CD4-positive, alpha-beta T cell treated with Interleukin-15 for 1 hour (primary cell): ENCODE measurements at regions not wholly inside any gene's neighbourhood (a gene's known extent, or its start where the extent isn't known, plus 50 kb on each side); places are given as distances from the start of the nearest gene placed in this dataset.
"Not testable (repeated sequence)": the region's sequence is repeated elsewhere in the genome, so short reads cannot be mapped to it uniquely, and the experiment has no call there.

Experiments
- DNase-seq: peaks from one replicate; pipeline ENCODE4 v3.0.0-alpha.2; 2020

- no peak for DNase-seq
Measured at GRCh38 chr3:155995525-155996370, 124.6 kb upstream of the KCNAB1 start.

GRCh38 chr3:155996882-155997281 lies 123.5 kb upstream of the KCNAB1 start:
- no peak for DNase-seq

- not testable (repeated sequence) for DNase-seq
Measured at GRCh38 chr3:155998173-155998572, 122.2 kb upstream of the KCNAB1 start.

GRCh38 chr3:156005736-156006135 lies 114.6 kb upstream of the KCNAB1 start:
- no peak for DNase-seq

GRCh38 chr3:156010829-156011228 lies 109.5 kb upstream of the KCNAB1 start:
- DNase-seq, result no peak

- no peak for DNase-seq
Measured at GRCh38 chr3:156014489-156014888, 105.9 kb upstream of the KCNAB1 start.

GRCh38 chr3:156016902-156017301 lies 103.5 kb upstream of the KCNAB1 start:
- DNase-seq, result no peak

GRCh38 chr3:156017352-156018030 lies 102.9 kb upstream of the KCNAB1 start:
- DNase-seq, result no peak

GRCh38 chr3:156024904-156025533 lies 95.4 kb upstream of the KCNAB1 start:
- no peak for DNase-seq

GRCh38 chr3:156029208-156029607 lies 91.2 kb upstream of the KCNAB1 start:
- no peak for DNase-seq

- no peak for DNase-seq
Measured at GRCh38 chr3:156030723-156031122, 89.7 kb upstream of the KCNAB1 start.

GRCh38 chr3:156033428-156033827 lies 87.0 kb upstream of the KCNAB1 start:
- DNase-seq, result no peak

- no peak for DNase-seq
Measured at GRCh38 chr3:156035158-156035557, 85.2 kb upstream of the KCNAB1 start.

GRCh38 chr3:156036258-156037053 lies 83.9 kb upstream of the KCNAB1 start:
- DNase-seq, result no peak

- no peak for DNase-seq
Measured at GRCh38 chr3:156037356-156037755, 83.0 kb upstream of the KCNAB1 start.

- DNase-seq, result no peak
Measured at GRCh38 chr3:156038869-156039268, 81.5 kb upstream of the KCNAB1 start.

GRCh38 chr3:156040041-156040440 lies 80.3 kb upstream of the KCNAB1 start:
- DNase-seq, result no peak

GRCh38 chr3:156041216-156041841 lies 79.0 kb upstream of the KCNAB1 start:
- not testable (repeated sequence) for DNase-seq

GRCh38 chr3:156041856-156042255 lies 78.5 kb upstream of the KCNAB1 start:
- not testable (repeated sequence) for DNase-seq

GRCh38 chr3:156043832-156044633 lies 76.3 kb upstream of the KCNAB1 start:
- DNase-seq, result peak; percentile 24

GRCh38 chr3:156044634-156044975 lies 75.8 kb upstream of the KCNAB1 start:
- DNase-seq, result no peak

- DNase-seq, result not testable (repeated sequence)
Measured at GRCh38 chr3:156048483-156048882, 71.9 kb upstream of the KCNAB1 start.
